ENCODE measurements at regions not wholly inside any gene's neighbourhood (a gene's known extent, or its start where the extent isn't known, plus 50 kb on each side); places are given as distances from the start of the nearest gene placed in this dataset.
"Not testable (repeated sequence)": the region's sequence is repeated elsewhere in the genome, so short reads cannot be mapped to it uniquely, and the experiment has no call there.

DNA sequence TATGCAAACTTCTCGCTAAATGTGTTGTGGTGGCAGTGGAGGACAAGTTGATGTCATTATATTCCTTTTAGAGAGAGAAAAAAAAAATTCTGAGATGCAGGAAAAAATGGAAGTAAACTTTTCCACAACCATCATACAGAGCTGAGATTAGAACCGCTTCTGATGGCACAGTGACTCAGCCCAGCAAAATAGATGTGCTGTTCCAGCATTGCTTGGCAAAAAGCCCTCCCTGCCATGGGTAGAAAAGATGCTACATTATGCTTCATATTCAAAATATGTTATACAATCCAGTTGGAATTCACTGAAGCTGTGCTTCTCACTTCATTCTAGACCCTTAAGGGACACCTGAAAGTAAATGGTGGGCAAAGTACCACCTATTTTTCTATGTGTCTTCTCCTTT lies 1047.6 kb upstream of the FANCL start:
- peak in 1 of 51 donors; percentile 47 for DNase-seq

DNA sequence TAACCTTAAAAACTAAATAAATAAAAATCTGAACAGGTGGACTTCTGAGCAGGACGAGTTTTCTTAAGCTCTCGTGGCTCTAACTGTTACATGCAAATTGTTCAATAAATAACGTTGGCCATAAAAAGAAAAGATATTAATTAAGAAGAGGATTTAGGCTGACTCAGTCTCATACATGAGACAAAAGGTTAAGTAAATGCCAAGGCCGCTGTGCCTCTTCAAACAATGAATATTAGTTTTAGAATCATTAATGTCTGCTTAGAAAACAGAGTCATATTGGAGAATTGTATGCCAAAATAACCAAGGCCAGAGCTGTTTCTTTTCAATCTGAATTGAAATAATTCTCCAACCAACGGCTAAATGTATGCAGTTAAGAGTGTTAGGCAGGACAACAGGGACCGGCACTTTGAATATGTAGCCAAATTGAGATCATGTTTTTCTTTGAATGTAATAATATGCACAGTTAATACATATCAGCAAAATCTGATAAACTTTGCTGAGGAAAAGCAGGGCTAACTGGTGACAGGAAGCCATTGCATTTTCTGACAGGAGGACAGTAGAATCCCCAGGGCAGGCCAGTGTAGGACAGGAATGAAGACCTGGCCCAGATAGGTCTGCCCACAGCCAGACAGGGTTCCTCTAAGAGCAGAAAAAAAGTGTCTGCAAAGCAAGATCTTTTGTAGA lies 1041.4 kb upstream of the FANCL start:
- no peak for DNase-seq

DNA sequence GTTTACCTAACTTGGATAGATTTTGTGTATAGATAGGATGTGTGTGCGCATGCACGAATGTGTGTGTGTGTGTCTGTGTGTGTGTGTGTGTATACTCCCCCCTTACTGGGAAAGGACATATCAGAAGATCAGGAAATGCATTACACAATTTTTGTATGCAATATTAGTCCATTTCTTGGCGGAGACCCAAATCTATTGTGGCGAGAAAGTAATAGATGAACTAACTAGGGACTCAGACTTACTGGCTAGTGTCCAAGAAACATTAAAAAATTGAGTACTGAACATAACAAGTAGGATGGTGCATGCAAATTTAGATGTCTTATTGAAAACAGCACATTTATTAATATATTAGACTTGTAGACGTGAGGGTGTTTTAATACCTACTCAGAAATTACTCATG lies 1036.5 kb upstream of the FANCL start:
- DNase-seq: no peak

DNA sequence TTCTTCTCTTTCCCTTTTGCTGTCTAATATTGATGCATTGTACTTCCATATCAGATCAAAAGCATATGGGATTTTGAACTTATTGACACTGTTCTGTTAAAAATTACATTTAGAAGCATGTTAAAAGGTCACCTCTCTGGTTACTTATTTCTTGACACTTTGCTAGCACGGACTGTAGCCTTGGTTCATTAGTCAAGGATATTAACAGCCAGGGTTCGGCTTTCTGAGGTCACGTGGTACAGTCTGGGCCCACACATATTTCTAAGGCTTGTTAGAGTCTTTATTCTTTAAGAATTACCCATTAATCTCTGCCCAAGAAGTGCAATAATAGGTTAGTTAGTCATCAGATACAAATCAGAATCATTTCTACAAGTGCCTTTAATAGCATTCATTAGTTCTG lies 1035.8 kb upstream of the FANCL start:
- no peak for DNase-seq

DNA sequence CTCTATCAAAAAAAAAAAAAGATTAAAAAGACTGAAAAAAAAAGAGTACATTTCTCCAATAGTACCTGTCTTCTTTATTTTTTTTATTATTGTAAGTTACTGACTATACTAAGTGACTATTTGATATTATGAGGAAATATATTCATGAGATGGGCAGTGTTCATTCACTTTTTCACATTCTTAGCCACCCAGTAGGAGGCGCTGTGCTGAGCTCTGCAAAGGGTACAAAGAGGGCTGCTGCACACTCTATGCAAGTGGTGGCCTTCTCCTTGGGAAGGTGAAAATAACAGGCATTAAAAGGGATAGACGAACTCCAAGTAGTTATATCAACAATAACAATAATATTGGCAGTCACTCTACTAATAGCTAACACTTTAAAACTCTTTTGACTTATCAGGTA lies 1034.9 kb upstream of the FANCL start:
- no peak for DNase-seq

- no peak for DNase-seq
Measured at GRCh38 chr2:59266453-59266852, 1025.3 kb upstream of the FANCL start.

DNA sequence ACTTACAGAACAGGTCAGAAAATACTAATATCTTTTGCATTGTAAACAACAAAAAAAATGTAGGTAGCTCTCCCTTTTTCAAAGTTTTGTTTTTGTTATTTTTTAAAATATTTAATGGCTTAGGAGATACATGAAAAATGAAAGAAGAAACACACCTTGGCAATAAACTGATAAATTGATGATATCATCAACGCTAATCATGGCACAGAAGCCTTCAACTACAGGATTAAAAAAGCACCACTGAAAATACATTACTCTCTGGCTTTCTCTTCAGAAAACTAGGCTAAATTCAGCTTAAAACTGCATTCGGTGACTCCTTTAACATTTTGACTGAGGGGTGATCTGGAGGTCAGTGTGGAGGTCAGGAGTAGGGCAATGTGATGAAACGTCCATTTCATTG lies 1018.8 kb upstream of the FANCL start:
- no peak for DNase-seq

DNA sequence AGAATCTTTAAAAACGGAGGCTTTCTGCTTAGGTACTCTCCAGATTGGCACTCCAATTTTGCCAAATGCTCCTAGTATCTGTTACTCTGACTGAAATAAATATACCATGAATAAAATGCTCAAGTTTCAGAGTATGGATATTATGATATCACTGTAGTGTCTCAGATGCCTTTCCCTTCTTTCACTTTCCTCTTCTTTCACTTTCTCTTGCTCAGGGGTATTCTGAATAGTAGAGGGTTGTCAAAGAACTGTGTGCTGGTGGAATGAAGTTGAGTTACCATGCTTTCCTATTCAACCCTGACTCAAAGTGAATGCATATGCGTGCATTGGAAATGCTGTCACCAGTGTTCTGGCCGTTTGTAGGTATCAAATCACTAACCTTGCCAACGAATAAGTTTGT lies 1015.2 kb upstream of the FANCL start:
- DNase-seq: no peak

DNA sequence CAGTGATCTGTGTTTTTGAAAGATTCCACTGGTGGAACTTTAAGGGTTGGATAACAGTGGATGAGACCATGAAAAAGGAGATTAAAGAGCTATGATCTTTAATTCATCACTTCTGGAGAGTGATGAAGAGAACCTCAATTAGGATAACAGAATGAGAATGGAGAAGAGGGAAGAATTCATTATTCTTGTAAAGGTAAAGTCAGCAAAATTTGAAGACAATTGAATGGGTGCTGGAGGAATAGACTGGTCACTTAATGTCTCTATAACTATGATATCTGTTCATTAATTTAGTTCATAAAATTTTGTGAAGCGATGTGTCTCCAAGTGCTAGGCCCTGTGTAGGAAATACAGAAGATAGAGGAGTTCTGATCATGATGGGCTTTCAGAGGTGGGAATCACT lies 1013.2 kb upstream of the FANCL start:
- DNase-seq: no peak

DNA sequence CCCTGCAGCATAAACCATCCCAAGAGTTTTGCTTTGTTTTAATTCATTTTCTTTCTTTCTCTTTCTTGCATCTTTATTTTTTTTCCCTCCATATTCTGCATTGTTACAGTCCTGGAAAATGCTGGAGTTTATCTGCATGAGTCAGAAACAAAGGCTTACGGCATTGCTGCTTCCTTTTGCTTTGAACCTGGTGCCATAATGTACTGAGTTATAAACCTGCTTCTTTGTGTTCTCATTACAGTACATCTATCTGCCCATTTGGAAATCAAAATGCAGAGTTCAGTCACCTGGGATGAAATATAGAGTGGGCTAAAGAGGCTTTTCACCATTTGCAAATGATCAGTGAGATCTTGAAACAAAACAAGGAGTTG lies 1009.2 kb upstream of the FANCL start:
- no peak for DNase-seq

DNA sequence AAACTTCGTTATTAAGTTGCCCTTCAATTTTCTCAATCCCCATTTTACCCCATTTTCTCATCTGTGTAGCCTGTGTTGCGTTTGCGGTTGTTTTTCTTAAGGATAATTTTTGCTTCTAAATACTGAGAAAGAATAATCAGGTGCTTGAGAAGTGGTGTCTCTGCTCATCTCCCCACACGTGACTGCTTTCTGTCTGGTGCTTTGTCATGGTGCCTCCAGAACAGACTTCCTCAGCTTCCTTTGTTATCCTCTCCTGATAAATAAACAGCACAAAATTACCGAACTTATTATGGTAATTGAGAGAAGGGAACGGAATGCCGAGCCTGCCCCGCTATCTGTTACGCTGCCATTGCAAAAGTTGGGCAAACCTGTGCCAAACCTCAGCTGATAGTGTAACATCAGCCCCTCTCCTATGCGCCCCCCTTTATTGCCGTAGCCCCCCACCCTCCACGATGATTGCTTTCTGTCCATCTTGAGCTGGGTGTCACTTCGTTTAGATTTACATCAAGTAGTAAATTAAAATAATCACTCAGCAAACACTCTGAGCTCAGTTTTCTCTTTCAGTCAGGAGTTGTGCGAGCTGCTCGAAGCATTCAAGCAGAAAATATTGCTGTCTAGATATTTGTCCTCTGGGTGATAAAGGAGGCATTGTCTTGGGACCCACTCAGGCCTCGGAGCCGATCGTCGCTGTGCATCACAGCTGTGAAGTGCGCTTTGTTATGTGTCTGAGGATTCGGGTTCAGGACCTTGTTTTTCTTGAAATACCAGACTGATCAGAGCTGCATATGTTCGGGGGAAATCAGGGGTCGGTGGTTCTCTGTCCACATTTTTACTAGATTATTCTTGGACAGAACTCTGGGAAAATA lies 1008.5 kb upstream of the FANCL start:
- DNase-seq: peak in 34 of 51 donors; percentile 1 to 62 (median 18)

DNA sequence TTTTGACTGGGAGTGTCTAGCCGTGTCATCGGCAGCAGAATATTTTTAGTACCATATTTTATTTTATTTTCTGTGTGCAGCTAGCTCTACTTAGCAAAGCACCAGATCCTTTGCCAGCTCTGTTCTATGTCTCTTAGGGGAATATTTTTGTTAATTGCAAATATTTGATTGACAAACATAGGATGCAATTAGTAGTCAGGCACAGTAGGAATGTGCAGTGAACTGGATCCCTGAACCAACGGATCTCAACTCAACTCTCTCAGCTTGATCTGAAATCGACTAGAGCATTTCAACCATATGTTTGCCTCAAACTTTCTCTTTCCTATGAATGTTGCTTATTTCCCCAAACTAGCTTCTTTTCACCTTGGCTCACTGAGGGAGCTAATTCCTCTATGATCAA lies 998.0 kb upstream of the FANCL start:
- no peak for DNase-seq

GRCh38 chr2:59237311-59237710 lies 996.2 kb upstream of the FANCL start:
- no peak for DNase-seq

DNA sequence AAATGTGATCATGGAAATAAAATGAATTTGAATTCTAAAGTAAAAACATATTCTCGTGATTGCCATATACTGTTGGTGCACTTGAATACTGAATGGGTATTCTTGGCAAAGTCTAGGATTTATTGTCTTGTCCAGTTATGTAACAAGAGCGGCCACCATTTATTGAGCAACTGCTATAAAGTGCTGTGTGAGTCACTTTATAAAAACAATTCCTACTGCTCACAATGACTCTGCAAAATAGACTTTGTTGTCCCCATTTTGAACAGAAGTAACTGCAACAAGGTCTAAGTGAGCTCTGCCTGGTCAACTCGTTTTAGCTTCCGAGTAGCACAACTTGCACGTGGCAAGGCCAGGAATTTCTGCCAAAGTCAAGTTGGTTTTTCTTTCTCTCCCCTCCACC lies 995.6 kb upstream of the FANCL start:
- DNase-seq: no peak

DNA sequence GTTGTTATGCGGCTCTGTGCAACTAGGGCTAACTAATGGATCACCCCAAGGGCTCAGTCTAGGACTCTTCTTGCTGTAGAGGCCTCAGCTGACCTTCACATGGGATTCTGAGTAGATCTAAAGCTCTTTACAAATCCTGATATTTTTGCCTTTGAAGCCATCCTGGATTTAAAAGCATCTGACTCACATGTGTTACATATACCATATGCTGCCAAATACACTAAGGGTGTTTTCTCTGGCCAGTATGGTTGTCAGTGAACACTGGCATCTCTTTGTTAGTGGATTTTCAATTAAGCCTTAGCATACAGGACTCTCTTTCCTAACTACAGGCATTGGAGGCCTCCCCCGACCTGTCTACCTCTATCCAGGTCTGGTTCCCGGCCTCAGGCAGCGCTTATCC lies 992.8 kb upstream of the FANCL start:
- DNase-seq: no peak

- no peak for DNase-seq
Measured at GRCh38 chr2:59233448-59233847, 992.3 kb upstream of the FANCL start.

- DNase-seq: no peak
Measured at GRCh38 chr2:59232394-59233165, 991.5 kb upstream of the FANCL start.

DNA sequence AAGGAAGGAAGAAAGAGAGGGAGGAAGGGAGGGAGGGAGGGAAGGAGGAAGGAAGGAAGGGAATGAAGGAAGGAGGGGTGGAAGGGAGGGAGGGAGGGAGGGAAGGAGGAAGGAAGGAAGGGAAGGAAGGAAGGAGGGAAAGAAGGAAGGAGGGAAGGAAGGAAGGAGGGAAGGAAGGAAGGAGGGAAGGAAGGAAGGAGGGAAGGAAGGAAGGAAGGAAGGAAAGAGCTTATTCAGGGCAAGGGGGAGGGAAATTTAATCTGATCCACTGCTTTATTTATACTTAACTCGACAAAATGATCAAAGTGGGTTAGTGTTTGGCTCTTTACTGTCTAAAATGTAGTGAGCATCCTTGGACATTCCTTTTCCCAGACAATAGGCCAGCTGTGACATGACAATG lies 985.2 kb upstream of the FANCL start:
- not testable (repeated sequence) for DNase-seq

DNA sequence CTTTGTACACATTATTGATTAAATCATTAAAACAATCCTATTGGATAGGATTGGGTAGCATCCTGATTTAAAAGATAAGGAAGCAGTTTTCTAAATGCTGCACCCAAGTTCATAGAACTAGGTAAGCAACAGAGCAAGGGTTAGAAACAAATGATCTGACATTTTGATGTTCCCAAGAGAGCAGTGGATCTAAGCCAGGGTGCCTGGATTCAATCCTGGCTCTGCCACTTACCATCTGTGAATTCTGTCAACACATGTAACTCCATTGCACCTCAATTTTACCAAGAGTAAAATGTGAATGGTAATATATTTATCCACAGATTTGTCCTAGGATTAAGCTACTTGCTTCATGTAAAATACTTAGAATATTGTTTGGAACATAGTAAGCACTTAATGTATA lies 982.6 kb upstream of the FANCL start:
- DNase-seq: no peak

GRCh38 chr2:59217360-59217759 lies 976.2 kb upstream of the FANCL start:
- no peak for DNase-seq

DNA sequence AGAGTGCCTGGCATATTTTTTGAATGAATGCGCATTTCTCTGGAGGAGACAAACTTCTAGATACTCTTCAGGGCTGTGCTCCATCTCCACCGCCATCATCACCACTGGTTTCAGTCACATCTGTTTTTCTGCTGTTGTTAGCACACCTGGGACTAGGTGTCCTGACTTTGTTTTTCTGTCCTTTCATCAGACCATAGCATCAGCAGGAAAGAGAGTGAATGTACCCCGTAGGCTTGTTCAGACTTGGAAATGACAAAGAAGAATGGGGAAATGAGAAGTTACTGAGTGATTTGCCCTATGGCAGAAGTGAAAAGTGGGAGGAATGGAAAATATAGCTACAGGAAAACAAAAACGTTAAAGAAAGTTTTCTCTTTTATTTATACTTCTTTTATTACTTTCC lies 965.2 kb upstream of the FANCL start:
- DNase-seq: no peak

GRCh38 chr2:59204040-59204439 lies 962.9 kb upstream of the FANCL start:
- no peak for DNase-seq

GRCh38 chr2:59196491-59196890 lies 955.4 kb upstream of the FANCL start:
- DNase-seq: no peak
